ENCODE measurements at regions not wholly inside any gene's neighbourhood (a gene's known extent, or its start where the extent isn't known, plus 50 kb on each side); places are given as distances from the start of the nearest gene placed in this dataset.

DNA sequence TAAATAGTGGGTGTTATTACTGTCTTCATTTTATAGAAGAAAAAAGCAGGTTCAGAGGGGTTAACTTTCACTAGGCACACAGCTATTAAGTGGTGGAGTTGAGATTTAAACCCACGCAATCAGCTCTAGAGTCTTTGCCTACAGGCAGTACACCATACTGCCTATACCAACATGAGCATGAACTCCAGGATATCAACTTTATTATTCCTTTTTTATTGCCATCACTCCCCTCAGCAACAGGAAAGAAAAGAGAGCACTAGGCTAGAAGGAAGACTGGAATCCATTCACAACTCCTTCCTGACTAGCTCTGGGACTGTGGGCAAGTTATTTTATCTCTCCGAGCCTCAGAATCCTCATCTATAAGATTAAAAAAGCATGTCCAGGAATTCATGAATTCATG lies 58.7 kb upstream of the FSHB start:
- TF ChIP-seq, protein P1, sequence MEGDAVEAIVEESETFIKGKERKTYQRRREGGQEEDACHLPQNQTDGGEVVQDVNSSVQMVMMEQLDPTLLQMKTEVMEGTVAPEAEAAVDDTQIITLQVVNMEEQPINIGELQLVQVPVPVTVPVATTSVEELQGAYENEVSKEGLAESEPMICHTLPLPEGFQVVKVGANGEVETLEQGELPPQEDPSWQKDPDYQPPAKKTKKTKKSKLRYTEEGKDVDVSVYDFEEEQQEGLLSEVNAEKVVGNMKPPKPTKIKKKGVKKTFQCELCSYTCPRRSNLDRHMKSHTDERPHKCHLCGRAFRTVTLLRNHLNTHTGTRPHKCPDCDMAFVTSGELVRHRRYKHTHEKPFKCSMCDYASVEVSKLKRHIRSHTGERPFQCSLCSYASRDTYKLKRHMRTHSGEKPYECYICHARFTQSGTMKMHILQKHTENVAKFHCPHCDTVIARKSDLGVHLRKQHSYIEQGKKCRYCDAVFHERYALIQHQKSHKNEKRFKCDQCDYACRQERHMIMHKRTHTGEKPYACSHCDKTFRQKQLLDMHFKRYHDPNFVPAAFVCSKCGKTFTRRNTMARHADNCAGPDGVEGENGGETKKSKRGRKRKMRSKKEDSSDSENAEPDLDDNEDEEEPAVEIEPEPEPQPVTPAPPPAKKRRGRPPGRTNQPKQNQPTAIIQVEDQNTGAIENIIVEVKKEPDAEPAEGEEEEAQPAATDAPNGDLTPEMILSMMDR (IDR thresholded peaks at IDR 0.05) = no peak
- TF ChIP-seq EP300 (IDR thresholded peaks at IDR 0.05) (no peak), POLR2A (IDR thresholded peaks at IDR 0.05) (no peak)
